ENCODE measurements at regions not wholly inside any gene's neighbourhood (a gene's known extent, or its start where the extent isn't known, plus 50 kb on each side); places are given as distances from the start of the nearest gene placed in this dataset.

DNA sequence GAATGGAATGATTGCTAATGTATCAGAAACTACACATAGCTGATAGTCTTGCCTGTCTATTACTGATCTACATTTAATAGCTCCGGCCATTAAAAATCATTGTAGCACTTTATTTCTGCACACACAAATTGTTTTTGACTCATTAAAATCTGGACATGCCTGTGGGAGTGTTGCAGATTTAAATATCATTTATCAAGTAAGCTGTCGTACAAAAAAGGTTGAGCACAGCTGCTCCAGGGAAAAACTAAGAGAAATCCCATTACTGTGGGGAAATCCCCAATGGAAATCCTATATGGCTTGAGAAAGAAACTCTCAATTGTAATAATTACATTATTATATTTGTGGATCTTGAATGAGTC lies 99.6 kb upstream of the CERS6 start:
- peaks cover 8% of the 10 kb centered on the region for H3K4me1 ChIP-seq (ENCODE audit: control insufficient read depth, insufficient read depth, low read length)
- no TSS peak for BruUV-seq (replicated peaks)
- no peak for TF ChIP-seq CBFB (IDR thresholded peaks at IDR 0.05; ENCODE audit: low read depth)
- no peak for TF ChIP-seq RUNX3 (IDR thresholded peaks at IDR 0.05; ENCODE audit: low read length)
- TF ChIP-seq ESRRA (IDR thresholded peaks at IDR 0.05; ENCODE audit: low read length) = no peak
- no peak for TF ChIP-seq MEF2A (IDR thresholded peaks at IDR 0.05; ENCODE audit: insufficient read depth, low read depth, low read length)
- TF ChIP-seq BMI1 (IDR thresholded peaks at IDR 0.05; ENCODE audit: borderline replicate concordance) = no peak
- TF ChIP-seq PAX5 (IDR thresholded peaks at IDR 0.05; ENCODE audit: borderline replicate concordance, low read depth, low read length) = no peak
- TF ChIP-seq POLR2AphosphoS5 (IDR thresholded peaks at IDR 0.05; ENCODE audit: low read length) = no peak
- TF ChIP-seq IRF4 (IDR thresholded peaks at IDR 0.05; ENCODE audit: low read depth, low read length) = no peak
- TF ChIP-seq POLR2A (IDR thresholded peaks at IDR 0.05; ENCODE audit: low read depth, low read length) = no peak
- ATAC-seq = no peak
- in situ Hi-C loops (cut with MboI) = no loop called here
- SMC1A ChIA-PET (ENCODE audit: uncharacterized antibody, unreplicated experiment) = interaction anchor here (1.2 to 1.7 kb wide), 2 partner anchors 9 to 10 kb away, joined by 3 read pairs; no protein-coding TSS in a partner anchor
- FAIRE-seq = no peak
- RAD21 ChIA-PET (ENCODE audit: unreplicated experiment) = interaction anchor here (1.0 to 1.5 kb wide), 2 partner anchors 9 to 114 kb away, joined by 3 to 4 read pairs; no protein-coding TSS in a partner anchor
- intact Hi-C loops (cut with micrococcal nuclease; ENCODE audit: unreplicated experiment) = no loop called here
- no peak overlapping the region for H3K4me2 ChIP-seq (ENCODE audit: control insufficient read depth, insufficient read depth)
- no peaks in the 10 kb centered on the region for H3K27me3 ChIP-seq (replicated peaks in 1 of 2; ENCODE audit: control insufficient read depth in 2 of 2, insufficient read depth in 2 of 2, low read length in 1 of 2)
- no peaks in the 10 kb centered on the region for H3K36me3 ChIP-seq (ENCODE audit: control insufficient read depth in 2 of 2, insufficient read depth in 2 of 2, low read length in 1 of 2)
- whole genome bisulfite sequencing (ENCODE audit: insufficient coverage, insufficient replicate concordance, low lambda C conversion rate, missing lambda C conversion rate) = 88% methylated on average over 2 of the region's 2 CpGs
- CTCF ChIA-PET = interaction anchor here (1.1 to 2.6 kb wide), 3 partner anchors 10 to 41 kb away, joined by 3 to 11 read pairs (median 3); no protein-coding TSS in a partner anchor
- POLR2A ChIA-PET = interaction anchor here (0.6 kb wide), 1 partner anchor 133 kb away, joined by 4 read pairs; no protein-coding TSS in a partner anchor
- no peak for DNase-seq (ENCODE audit: low read depth, low spot score)
- H3K27ac ChIP-seq (ENCODE audit: control insufficient read depth, insufficient read depth) = no peak overlapping the region
- no peaks in the 10 kb centered on the region for H3K79me2 ChIP-seq (ENCODE audit: control insufficient read depth, insufficient read depth, low read length)
- H4K20me1 ChIP-seq (ENCODE audit: control insufficient read depth, insufficient read depth) = no peaks in the 10 kb centered on the region
- H2AFZ ChIP-seq (ENCODE audit: control insufficient read depth, low read depth, low read length) = no peak overlapping the region
- H3K9ac ChIP-seq (ENCODE audit: control insufficient read depth, insufficient read depth, low read length) = no peak overlapping the region
- H3K9me3 ChIP-seq (replicated peaks; ENCODE audit: control insufficient read depth, insufficient read depth, low read length) = no peaks in the 10 kb centered on the region
- H3K4me3 ChIP-seq = no peak overlapping the region
